ENCODE measurements at regions not wholly inside any gene's neighbourhood (a gene's known extent, or its start where the extent isn't known, plus 50 kb on each side); places are given as distances from the start of the nearest gene placed in this dataset.

DNA sequence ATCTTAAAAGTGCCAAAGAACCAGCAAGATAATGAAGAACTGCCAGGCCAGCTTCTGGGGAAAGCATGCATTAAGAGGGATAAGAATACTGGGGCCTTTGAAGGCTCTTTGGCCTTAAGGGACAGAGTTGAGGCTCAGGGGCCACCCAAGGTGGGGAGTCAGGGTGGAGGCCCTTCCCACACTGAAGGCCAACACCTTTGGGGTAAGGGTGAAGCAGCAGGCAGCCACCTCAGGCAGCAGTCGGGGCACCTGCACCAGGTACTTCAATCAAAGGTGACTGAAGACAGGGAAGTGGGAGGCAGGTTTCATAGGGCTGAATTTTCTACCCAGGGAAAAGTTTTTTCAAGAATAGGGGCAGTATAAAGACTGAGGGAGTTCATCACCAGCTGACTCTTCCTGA is 87.7 kb upstream of the KLF13 start:
- H4K20me1 ChIP-seq (ENCODE audit: insufficient read depth, low read length) = no peaks in the 10 kb centered on the region
- peak overlapping the region; percentile 40 for H3K4me2 ChIP-seq (ENCODE audit: low read length)
- peak overlapping the region; percentile 84 for H2AFZ ChIP-seq (ENCODE audit: low read length)
- H3K27ac ChIP-seq (ENCODE audit: low read depth, low read length, poor library complexity, severe bottlenecking) = peak overlapping the region; percentile 40
- peak; percentile 1 for DNase-seq (ENCODE audit: low spot score)
- POLR2A ChIA-PET = interaction anchor here (0.6 to 5.5 kb wide), 6 partner anchors 8 to 399 kb away, joined by 3 to 59 read pairs (median 6); no protein-coding TSS in a partner anchor
- intact Hi-C loops (cut with micrococcal nuclease; ENCODE audit: unreplicated experiment) = no loop called here
- H3K36me3 ChIP-seq (ENCODE audit: insufficient read depth, low read length) = no peaks in the 10 kb centered on the region
- no peak for TF ChIP-seq EZH2phosphoT487 (IDR thresholded peaks at IDR 0.05; ENCODE audit: borderline replicate concordance, low read depth, low read length)
- TF ChIP-seq, protein P1, sequence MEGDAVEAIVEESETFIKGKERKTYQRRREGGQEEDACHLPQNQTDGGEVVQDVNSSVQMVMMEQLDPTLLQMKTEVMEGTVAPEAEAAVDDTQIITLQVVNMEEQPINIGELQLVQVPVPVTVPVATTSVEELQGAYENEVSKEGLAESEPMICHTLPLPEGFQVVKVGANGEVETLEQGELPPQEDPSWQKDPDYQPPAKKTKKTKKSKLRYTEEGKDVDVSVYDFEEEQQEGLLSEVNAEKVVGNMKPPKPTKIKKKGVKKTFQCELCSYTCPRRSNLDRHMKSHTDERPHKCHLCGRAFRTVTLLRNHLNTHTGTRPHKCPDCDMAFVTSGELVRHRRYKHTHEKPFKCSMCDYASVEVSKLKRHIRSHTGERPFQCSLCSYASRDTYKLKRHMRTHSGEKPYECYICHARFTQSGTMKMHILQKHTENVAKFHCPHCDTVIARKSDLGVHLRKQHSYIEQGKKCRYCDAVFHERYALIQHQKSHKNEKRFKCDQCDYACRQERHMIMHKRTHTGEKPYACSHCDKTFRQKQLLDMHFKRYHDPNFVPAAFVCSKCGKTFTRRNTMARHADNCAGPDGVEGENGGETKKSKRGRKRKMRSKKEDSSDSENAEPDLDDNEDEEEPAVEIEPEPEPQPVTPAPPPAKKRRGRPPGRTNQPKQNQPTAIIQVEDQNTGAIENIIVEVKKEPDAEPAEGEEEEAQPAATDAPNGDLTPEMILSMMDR (conservative IDR thresholded peaks at IDR 0.05; ENCODE audit: low read length) = no peak
- no peaks in the 10 kb centered on the region for H3K9me3 ChIP-seq (ENCODE audit: low read length)
- BruUV-seq (replicated peaks) = no TSS peak
- peaks cover 59% of the 10 kb centered on the region for H3K4me1 ChIP-seq (ENCODE audit: insufficient read depth, low read length, poor library complexity, severe bottlenecking)
- CTCF ChIA-PET (ENCODE audit: unreplicated experiment) = interaction anchor here (0.9 kb wide), 1 partner anchor 127 kb away, joined by 3 read pairs; no protein-coding TSS in a partner anchor
- H3K79me2 ChIP-seq (ENCODE audit: insufficient read depth, low read depth, low read length) = no peaks in the 10 kb centered on the region
- H3K4me3 ChIP-seq (ENCODE audit: low read depth, low read length, poor library complexity, severe bottlenecking) = no peak overlapping the region
- H3K9me2 ChIP-seq (ENCODE audit: insufficient read depth, low read length) = no peaks in the 10 kb centered on the region

DNA sequence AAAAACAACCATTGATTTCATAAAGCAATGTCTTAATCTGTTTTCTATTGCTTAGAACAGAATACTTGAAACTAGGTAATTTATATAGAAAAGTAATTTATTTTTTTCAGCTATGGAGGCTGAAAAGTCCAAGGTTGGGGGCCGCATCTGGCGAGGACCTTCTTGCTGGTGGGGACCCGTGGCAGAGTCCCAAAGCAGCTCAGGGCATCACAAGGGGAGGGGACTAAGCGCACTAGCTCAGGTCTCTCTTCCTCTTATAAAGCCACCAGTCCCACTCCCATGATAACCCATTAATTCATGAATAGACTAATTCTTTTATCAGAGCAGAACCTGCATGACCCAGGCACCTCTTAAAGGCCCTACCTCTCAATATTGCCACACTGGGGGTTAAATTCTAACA is 87.2 kb upstream of the KLF13 start:
- DNase-seq (ENCODE audit: low spot score) = no peak
- Histone ChIP-seq H3K79me2 (ENCODE audit: insufficient read depth, low read depth, low read length) (no peaks in the 10 kb centered on the region), H3K9me3 (ENCODE audit: low read length) (no peaks in the 10 kb centered on the region), H3K4me1 (ENCODE audit: insufficient read depth, low read length, poor library complexity, severe bottlenecking) (peaks cover 54% of the 10 kb centered on the region), H2AFZ (ENCODE audit: low read length) (peak overlapping the region; percentile 84), H3K9me2 (ENCODE audit: insufficient read depth, low read length) (no peaks in the 10 kb centered on the region), H3K4me2 (ENCODE audit: low read length) (peak overlapping the region; percentile 40), H3K36me3 (ENCODE audit: insufficient read depth, low read length) (no peaks in the 10 kb centered on the region), H3K4me3 (ENCODE audit: low read depth, low read length, poor library complexity, severe bottlenecking) (no peak overlapping the region), H3K27ac (ENCODE audit: low read depth, low read length, poor library complexity, severe bottlenecking) (peak overlapping the region; percentile 40), H4K20me1 (ENCODE audit: insufficient read depth, low read length) (no peaks in the 10 kb centered on the region)
- no TSS peak for BruUV-seq (replicated peaks)
- CTCF ChIA-PET (ENCODE audit: unreplicated experiment) = no interaction called here
- POLR2A ChIA-PET = interaction anchor here (0.6 to 5.0 kb wide), 5 partner anchors 8 to 399 kb away, joined by 3 to 55 read pairs (median 5); no protein-coding TSS in a partner anchor
- intact Hi-C loops (cut with micrococcal nuclease; ENCODE audit: unreplicated experiment) = no loop called here
- TF ChIP-seq, protein P1 (conservative IDR thresholded peaks at IDR 0.05; ENCODE audit: low read length) = no peak
- TF ChIP-seq EZH2phosphoT487 (IDR thresholded peaks at IDR 0.05; ENCODE audit: borderline replicate concordance, low read depth, low read length) = no peak

DNA sequence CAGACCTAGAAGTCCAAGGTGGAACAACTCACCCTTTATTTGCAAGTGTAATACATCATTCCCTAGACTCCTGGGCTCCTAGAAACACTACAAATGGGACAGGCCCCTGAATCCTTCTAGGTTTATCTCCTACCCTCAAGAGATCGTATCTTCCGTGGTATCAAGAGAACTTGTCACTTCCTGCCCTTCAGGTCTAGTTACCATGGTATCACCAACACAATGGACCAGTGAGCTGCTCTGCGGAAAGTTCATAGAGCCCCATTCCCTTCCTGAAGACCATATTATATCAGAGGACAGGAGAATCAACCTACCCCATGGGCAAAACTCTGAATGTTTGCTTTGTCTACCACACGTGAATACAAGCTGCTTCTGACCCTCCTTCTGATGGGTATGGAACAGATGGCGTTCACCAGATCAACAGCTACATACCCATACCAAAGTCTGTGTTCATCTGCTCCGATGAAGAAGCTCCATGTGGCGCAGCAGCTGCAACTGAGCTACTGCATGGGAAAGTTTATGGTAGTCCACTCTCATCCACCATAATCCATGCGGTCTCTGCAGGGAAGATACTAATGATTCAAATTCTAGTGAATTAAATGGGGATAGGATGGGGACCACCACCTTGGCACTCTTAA is 84.6 kb upstream of the KLF13 start:
- TF ChIP-seq EZH2phosphoT487 (IDR thresholded peaks at IDR 0.05; ENCODE audit: borderline replicate concordance, low read depth, low read length) = no peak
- TF ChIP-seq, protein P1 (conservative IDR thresholded peaks at IDR 0.05; ENCODE audit: low read length) = no peak
- Histone ChIP-seq H3K9me3 (ENCODE audit: low read length) (no peaks in the 10 kb centered on the region), H3K27ac (ENCODE audit: low read depth, low read length, poor library complexity, severe bottlenecking) (no peak overlapping the region), H3K4me2 (ENCODE audit: low read length) (no peak overlapping the region), H4K20me1 (ENCODE audit: insufficient read depth, low read length) (no peaks in the 10 kb centered on the region), H3K4me3 (ENCODE audit: low read depth, low read length, poor library complexity, severe bottlenecking) (no peak overlapping the region), H3K79me2 (ENCODE audit: insufficient read depth, low read depth, low read length) (no peaks in the 10 kb centered on the region), H2AFZ (ENCODE audit: low read length) (no peak overlapping the region), H3K9me2 (ENCODE audit: insufficient read depth, low read length) (no peaks in the 10 kb centered on the region), H3K36me3 (ENCODE audit: insufficient read depth, low read length) (no peaks in the 10 kb centered on the region), H3K4me1 (ENCODE audit: insufficient read depth, low read length, poor library complexity, severe bottlenecking) (peaks cover 28% of the 10 kb centered on the region)
- ChIA-PET CTCF (ENCODE audit: unreplicated experiment) (no interaction called here), POLR2A (interaction anchor here (1.1 to 1.7 kb wide), 2 partner anchors 10 to 11 kb away, joined by 3 to 4 read pairs; no protein-coding TSS in a partner anchor)
- DNase-seq (ENCODE audit: low spot score) = no peak
- intact Hi-C loops (cut with micrococcal nuclease; ENCODE audit: unreplicated experiment) = no loop called here
- BruUV-seq (replicated peaks) = no TSS peak

Data from OCI-LY7 (cell line).